ENCODE measurements at regions not wholly inside any gene's neighbourhood (a gene's known extent, or its start where the extent isn't known, plus 50 kb on each side); places are given as distances from the start of the nearest gene placed in this dataset.

DNA sequence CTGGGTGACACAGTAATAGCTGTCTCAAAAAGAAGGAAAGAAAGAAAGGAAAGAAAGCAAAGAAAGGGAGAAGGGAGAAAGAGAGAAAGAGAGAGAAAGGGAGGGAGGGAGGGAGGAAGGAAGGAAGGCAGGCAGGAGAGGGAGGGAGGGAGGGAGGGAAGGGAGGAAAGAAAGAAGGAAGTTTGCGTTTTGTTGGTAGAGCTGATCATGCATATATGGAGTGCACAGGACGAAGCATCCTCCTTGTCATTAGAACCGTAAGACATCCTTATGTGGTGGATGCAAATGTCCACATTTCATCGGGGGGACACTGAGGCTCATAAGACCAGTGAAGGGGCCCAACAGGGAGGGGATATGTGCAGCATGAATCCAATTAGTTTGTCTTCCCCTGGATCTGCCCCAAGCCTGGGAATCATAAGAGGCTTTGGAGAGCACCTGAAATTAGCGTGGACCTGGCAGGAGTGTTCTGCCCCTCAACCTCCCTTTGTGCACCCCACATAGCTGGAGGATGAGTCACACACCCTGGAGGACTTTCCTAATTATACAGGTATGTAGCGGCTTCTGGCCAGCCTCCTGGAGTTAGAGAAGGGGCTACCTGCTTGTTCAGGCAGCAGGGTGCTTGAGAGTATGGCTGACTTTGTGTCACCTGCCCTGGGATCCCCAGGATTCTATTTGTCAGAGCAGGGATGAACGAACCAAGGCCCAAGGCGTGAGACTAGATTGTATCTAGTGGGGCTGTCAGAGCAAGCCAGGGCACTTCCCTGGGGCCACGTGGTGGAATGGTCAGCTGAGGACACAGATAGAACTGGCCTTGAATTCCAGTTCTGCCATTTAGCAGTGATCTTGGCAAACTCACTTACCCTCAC, 119.7 kb upstream of the CD82 start:
- intact Hi-C loops (cut with DNase I): no loop called here
- DNase-seq (ENCODE audit: low spot score): no peak

GRCh38 chr11:44446366-44446762, 119.1 kb upstream of the CD82 start:
- intact Hi-C loops (cut with DNase I): no loop called here
- no peak for DNase-seq (ENCODE audit: low spot score)

DNA sequence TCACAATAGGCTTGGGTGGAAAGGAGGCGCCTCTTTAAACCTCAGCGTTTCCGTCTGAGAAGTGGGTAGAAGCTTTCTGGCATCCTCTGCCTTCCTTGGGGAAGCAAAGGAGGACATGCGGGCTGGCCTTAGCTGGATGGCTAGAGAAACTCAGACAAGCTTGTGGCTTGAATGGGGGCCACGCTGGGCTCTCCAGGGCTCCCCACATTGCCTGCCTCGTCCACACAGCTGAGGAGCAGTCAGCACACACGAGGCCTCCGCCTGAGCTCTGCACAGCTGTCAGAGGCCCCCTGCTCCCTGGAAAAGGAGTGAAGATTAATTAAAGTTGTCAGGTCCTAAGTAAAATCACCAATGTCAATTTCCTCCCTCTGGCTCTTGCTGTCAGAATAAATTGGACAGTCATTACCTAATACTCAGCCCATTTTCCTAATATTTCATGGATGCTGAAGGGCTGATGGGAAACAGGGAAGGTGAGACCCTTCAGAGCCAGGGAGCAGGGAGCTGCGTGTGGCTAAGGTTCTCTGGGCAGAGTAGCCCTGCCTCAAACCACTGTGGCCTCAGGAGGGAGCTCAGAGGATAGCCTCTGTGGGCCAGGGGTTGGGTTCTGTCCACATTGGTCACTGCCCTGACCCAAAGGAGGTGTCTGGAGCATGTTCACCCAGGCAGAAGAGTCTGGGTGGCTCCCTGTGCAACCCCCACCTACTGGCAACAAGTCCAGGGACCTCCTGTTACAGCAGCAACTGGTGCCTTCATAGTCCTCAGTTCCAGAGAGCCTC, 118.3 kb upstream of the CD82 start:
- intact Hi-C loops (cut with DNase I): no loop called here
- DNase-seq (ENCODE audit: low spot score): no peak

DNA sequence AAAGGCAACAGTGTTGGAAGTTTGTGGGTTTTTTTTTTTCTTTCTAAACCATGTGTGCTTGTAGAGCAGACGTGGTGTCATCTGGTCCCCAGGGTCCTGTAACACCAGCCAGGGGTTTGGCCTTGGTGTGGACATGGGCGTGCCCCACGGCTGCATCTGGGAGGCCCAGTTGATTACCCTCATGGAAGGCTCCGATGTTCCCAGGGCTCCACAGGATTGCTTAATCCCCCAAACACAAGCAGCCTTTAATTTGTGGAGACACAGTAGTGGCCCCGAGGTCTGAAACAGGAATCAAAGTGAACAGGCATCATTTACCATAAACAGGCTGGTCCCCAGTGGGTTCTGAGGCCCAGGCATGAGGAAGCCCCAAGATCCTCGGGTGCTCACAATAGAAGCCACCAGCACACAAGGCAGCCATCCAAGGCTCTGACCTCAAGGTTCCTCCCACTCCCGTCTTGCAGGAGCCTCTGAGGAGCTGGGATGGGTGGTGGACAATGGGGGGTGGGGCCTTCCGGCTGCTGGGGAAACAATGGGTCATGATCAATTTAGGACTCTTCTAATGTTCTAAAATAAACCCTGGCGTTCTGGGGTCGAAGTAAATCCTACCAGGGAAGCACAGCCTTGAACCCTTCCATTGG, 115.0 kb upstream of the CD82 start:
- DNase-seq (ENCODE audit: low spot score): peak; percentile 89
- intact Hi-C loops (cut with DNase I): no loop called here

DNA sequence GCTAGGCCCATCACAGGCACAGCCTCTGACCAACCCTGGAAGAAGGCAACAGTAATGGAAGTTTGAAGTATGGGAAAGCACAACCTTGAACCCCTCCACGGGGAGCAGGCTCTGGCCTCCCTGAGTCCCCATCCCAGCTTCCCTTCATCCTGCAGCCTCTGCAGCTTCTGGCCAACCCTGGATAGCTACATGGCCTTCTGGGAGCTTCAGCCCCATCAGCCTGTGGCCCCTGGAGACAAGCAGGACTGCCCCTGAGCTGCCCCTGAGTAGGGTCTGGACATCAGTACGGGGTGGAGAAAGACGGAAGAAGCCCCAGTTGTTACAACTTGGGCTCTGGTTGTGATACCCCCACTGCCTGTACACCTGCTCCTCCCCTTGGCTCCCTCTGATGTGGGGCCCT, 113.8 kb upstream of the CD82 start:
- intact Hi-C loops (cut with DNase I): no loop called here
- DNase-seq (ENCODE audit: low spot score): no peak

- peak; percentile 63 for DNase-seq (ENCODE audit: low spot score)
- intact Hi-C loops (cut with DNase I): no loop called here
Measured at GRCh38 chr11:44452827-44453572, 112.5 kb upstream of the CD82 start.

DNA sequence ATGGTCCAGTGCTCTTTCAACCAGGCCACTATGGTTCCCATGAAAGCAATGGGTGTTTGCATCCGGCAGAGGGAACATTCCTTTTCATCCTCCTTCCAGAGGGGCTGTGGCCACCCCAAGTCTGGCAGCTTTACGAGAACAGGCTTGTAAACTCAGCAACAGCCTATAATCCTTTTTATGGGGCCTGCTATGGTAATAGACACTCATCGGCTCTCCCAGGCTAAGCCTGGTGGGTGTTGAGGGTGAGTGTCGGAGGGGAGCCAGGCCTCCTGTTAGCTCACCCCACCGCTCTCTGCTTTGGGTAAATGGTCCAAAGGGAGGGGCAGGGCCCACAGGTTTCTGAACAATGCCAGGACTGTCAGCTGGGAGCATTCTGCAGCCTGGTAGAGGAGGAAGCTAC, 111.6 kb upstream of the CD82 start:
- DNase-seq (ENCODE audit: low spot score): no peak
- intact Hi-C loops (cut with DNase I): no loop called here

GRCh38 chr11:44454666-44455065, 110.8 kb upstream of the CD82 start:
- intact Hi-C loops (cut with DNase I): no loop called here
- DNase-seq (ENCODE audit: low spot score): peak; percentile 74

GRCh38 chr11:44456544-44457300, 108.7 kb upstream of the CD82 start:
- no peak for DNase-seq (ENCODE audit: low spot score)
- intact Hi-C loops (cut with DNase I): no loop called here

DNA sequence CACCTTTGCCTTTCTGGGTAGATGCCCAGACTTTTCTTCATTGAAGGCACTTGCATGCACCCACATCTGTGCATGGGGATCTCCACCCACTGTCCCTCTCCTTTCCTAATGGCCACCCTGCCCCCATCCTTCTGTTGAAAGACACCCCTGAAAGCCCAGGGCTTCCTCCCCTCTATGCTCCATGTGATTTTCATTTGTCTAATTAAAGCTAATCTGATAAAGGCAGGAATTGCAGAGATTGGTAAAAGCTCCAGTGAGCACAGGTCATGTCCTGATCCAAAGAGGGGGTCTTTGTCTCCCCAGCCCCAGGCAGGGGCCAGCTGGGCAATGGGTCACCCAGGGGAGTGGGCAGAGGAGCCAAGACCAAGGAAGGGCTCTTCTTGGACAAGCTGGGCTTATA, 107.6 kb upstream of the CD82 start:
- no peak for DNase-seq (ENCODE audit: low spot score)
- intact Hi-C loops (cut with DNase I): no loop called here

DNA sequence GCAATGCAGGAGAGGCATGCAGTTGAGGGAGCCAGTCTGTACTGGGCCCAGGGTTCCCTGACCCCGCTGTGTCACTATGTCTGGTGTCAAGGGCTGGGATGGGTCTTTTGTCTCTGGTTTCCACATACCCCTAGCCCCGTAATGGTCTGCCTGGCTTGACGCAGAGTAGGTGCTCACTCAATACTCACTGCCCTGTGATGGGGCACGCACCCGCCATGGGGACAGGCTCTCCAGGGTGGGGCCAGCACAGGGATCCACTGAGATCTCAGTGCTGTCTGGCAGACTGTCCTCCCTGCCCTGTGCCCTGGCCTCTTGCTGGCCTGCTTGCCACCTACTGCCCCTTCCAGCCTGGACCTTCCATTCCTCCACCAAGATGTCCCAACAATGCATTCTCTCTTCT, 101.7 kb upstream of the CD82 start:
- intact Hi-C loops (cut with DNase I): no loop called here

DNA sequence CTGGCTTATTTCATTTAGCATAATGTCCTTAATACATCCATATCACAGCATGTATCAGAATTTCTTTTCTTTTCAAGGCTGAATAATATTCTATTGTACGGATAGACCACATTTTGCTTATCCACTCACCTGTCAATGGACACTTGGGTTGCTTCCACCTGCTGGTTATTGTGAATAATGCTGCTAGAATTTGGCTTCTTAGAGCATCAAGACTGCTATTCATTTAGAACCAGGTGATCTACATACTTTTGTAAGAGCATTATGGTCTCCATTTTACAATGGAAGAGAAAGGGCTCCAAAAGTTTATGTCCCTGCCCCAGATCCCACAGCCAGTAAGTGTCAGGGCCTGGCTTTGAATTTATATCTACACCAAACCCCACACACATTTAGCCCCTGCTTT, 100.7 kb upstream of the CD82 start:
- no peak for DNase-seq (ENCODE audit: low spot score)
- intact Hi-C loops (cut with DNase I): no loop called here

More for the DNA sequence above, 101.7 kb upstream of the CD82 start:
- peak; percentile 56 for DNase-seq (ENCODE audit: low spot score)

- intact Hi-C loops (cut with DNase I): no loop called here
- DNase-seq (ENCODE audit: low spot score): peak; percentile 47
Measured at GRCh38 chr11:44466531-44467205, 98.8 kb upstream of the CD82 start.

- intact Hi-C loops (cut with DNase I): no loop called here
- no peak for DNase-seq (ENCODE audit: low spot score)
Measured at GRCh38 chr11:44467413-44467812, 98.0 kb upstream of the CD82 start.

GRCh38 chr11:44467931-44468330, 97.5 kb upstream of the CD82 start:
- intact Hi-C loops (cut with DNase I): no loop called here
- no peak for DNase-seq (ENCODE audit: low spot score)

DNA sequence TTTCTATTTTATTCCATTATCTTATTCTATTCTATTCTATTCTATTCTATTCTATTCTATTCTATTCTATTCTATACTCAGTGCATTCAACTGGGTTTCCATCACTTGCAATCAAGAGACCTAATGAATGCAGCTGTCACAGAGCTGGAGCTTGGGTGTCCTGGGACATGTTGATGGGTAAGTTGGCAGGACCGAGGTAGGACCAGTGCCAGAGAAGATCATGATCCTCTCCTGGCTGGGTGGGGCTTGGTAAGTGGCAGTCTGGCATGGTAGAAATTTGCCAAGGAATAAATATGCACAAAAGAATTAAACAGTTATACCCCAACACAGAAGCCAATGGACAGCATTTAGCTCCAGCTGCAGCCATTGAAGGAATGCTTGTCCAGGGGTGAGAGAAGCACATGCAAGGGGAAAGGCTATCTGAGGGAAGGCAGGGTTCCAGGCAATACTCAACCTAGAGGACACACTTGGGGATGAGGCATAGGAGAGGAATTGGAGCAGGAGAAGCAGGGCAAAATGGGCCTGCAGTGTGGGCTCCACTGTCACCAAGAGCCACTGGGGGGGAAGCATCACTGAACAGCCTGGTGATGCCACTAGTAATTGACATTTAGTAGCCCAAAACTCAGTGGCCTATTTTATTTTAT, 97.0 kb upstream of the CD82 start:
- intact Hi-C loops (cut with DNase I): no loop called here
- DNase-seq (ENCODE audit: low spot score): no peak

DNA sequence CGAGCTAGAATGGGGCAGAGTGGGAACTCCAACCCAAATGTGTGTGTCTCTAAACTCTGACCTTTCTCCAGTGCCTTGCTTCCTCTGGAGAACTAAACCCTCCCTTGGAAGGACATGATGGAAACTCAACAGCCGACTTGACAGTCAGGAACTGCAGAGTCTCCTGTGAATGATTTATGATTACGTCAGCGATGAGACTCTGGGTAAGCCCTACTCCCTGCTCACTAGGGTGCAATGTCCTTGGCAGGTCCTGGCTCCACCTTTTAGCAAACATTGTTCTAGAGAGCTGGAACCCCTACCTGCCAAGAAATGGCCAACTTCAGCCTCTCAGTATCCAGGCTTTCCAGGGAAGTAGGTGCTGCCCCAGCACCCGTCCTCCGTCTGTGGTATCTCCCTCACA, 96.1 kb upstream of the CD82 start:
- no peak for DNase-seq (ENCODE audit: low spot score)
- intact Hi-C loops (cut with DNase I): no loop called here

GRCh38 chr11:44470854-44471253, 94.6 kb upstream of the CD82 start:
- intact Hi-C loops (cut with DNase I): no loop called here
- peak; percentile 66 for DNase-seq (ENCODE audit: low spot score)

Data from cardiac septum (tissue), 1 donor.